Adrenal gland (tissue), 9 donors: ENCODE measurements at regions not wholly inside any gene's neighbourhood (a gene's known extent, or its start where the extent isn't known, plus 50 kb on each side); places are given as distances from the start of the nearest gene placed in this dataset.

Source experiments
- DNase-seq, 7 donors: peaks; one replicate each; pipeline ENCODE4 v3.0.0-alpha.2; 2019 to 2020
- H3K27ac ChIP-seq, 5 donors: fragments of 200-600 bp; sonication (generic) in 4 of 5; 1 replicate in 3 of 5; 2 replicates in 2 of 5; pipeline versions ENCODE4 v1.5.1 to v1.8.0; 2016 to 2020; ENCODE audit warnings: mild to moderate bottlenecking in 1 of 5
- H3K27me3 ChIP-seq: fragments of 200-600 bp; 2 replicates; pipeline ENCODE4 v1.8.0; 2021
- H3K36me3 ChIP-seq, 2 donors: fragments of 200-600 bp; replicated peaks in 1 of 2; 1 replicate in 1 of 2; 2 replicates in 1 of 2; pipeline versions ENCODE4 v1.5.1 to v1.8.0; 2018 to 2022
- H3K4me1 ChIP-seq, 2 donors: fragments of 200-600 bp; replicated peaks in 1 of 2; 1 replicate in 1 of 2; 2 replicates in 1 of 2; pipeline versions ENCODE4 v1.5.1 to v1.8.0; 2018 to 2021
- H3K4me3 ChIP-seq, 4 donors: fragments of 200-600 bp; sonication (generic) in 3 of 4; one replicate each; pipeline ENCODE4 v1.5.1; 2016 to 2018
- H3K9me3 ChIP-seq, 3 donors: fragments of 200-600 bp; sonication (generic) in 1 of 3; replicated peaks in 1 of 3; 1 replicate in 2 of 3; 2 replicates in 1 of 3; pipeline versions ENCODE4 v1.5.1 to v1.8.0; 2016 to 2021
- CTCF ChIP-seq, 6 experiments: fragments of 450-650 bp in 4 of 6; fragments of 200-600 bp in 2 of 6; sonication (generic) in 1 of 6; IDR thresholded peaks; 1 replicate in 5 of 6; 2 replicates in 1 of 6; pipeline versions ENCODE4 v1.5.1 to v1.8.0; 2016 to 2021; ENCODE audit warnings: antibody characterized with exemption in 6 of 6, mild to moderate bottlenecking in 2 of 6, moderate library complexity in 1 of 6
- POLR2A ChIP-seq, 2 donors: fragments of 450-650 bp; IDR thresholded peaks; one replicate each; pipeline ENCODE4 v1.6.1; 2017; ENCODE audit warnings: antibody characterized with exemption in 2 of 2, mild to moderate bottlenecking in 2 of 2, moderate library complexity in 1 of 2
- WGBS, 4 donors: extraction: QIAGEN DNeasy Blood & Tissue Kit in 2 of 4; methylation state at CpG; one replicate each; pipeline versions ENCODE4 v1.1.5 to v1.1.7; 2013 to 2017; 5-methylcytosine and 5-hydroxymethylcytosine counted together
- intact Hi-C, 2 donors: fragments of 100-400 bp; cut with DNase I; formaldehyde crosslinking; loops; one replicate each; pipeline versions ENCODE4 v1.14.1 to v1.15.0; 2022 to 2023
- donor health status: healthy with polysubstance abuse.
- donor health status: Bipolar disorder and iron deficiency.
- donor health status: DM: yes; HTN: yes; CAD: no.
- donor health status: DM: no; HTN: no; CAD: no.
- donor health status: DM: no; HTN: no; CAD: no.

- Histone ChIP-seq H3K36me3 (no peaks in the 10 kb centered on the region), H3K27me3 (no peaks in the 10 kb centered on the region), H3K9me3 (peaks cover 0 to 4% (median 0%) of the 10 kb centered on the region in 3 donors), H3K27ac (no peak overlapping the region), H3K4me3 (no peak overlapping the region), H3K4me1 (no peaks in the 10 kb centered on the region)
- 62 to 85% (median 72%) methylated on average over 7 to 9 of the region's 9 CpGs for WGBS, 4 donors
- DNase-seq: peak in 1 of 7 donors; percentile 30
- intact Hi-C loops: no loop called here
- TF ChIP-seq POLR2A (IDR thresholded peaks at IDR 0.05) (no peak), CTCF (IDR thresholded peaks at IDR 0.05) (no peak)
Observed at GRCh38 chr20:24764794-24765202, 184.3 kb upstream of the CST7 start.

GRCh38 chr20:24765316-24766142 lies 183.5 kb upstream of the CST7 start:
- peak in 1 of 7 donors; percentile 23 for DNase-seq
- Histone ChIP-seq H3K27me3 (no peaks in the 10 kb centered on the region), H3K9me3 (peaks cover 0 to 3% (median 0%) of the 10 kb centered on the region in 3 donors), H3K27ac (no peak overlapping the region), H3K36me3 (no peaks in the 10 kb centered on the region), H3K4me1 (no peaks in the 10 kb centered on the region), H3K4me3 (no peak overlapping the region)
- intact Hi-C loops: no loop called here
- 76 to 91% (median 86%) methylated on average over 8 to 12 of the region's 12 CpGs for WGBS, 4 donors
- TF ChIP-seq CTCF (IDR thresholded peaks at IDR 0.05) (no peak), POLR2A (IDR thresholded peaks at IDR 0.05) (no peak)

- intact Hi-C loops: no loop called here
- DNase-seq: peak in 1 of 7 donors; percentile 6
- H3K27ac ChIP-seq: no peak overlapping the region
- 73 to 82% (median 74%) methylated on average over 2 of the region's 2 CpGs for WGBS, 4 donors
- no peaks in the 10 kb centered on the region for H3K9me3 ChIP-seq
- no peaks in the 10 kb centered on the region for H3K36me3 ChIP-seq
- H3K4me3 ChIP-seq: no peak overlapping the region
- no peaks in the 10 kb centered on the region for H3K4me1 ChIP-seq
- no peaks in the 10 kb centered on the region for H3K27me3 ChIP-seq
- TF ChIP-seq CTCF (IDR thresholded peaks at IDR 0.05) (no peak), POLR2A (IDR thresholded peaks at IDR 0.05) (no peak)
Observed at GRCh38 chr20:24766143-24766527, 182.9 kb upstream of the CST7 start.

- Histone ChIP-seq H3K27ac (no peak overlapping the region), H3K9me3 (no peaks in the 10 kb centered on the region), H3K4me3 (no peak overlapping the region), H3K27me3 (no peaks in the 10 kb centered on the region), H3K4me1 (no peaks in the 10 kb centered on the region), H3K36me3 (no peaks in the 10 kb centered on the region)
- WGBS, 4 donors: 74 to 90% (median 81%) methylated on average over 5 to 7 of the region's 7 CpGs
- TF ChIP-seq CTCF (IDR thresholded peaks at IDR 0.05) (no peak), POLR2A (IDR thresholded peaks at IDR 0.05) (no peak)
- DNase-seq: peak in 1 of 7 donors; percentile 10
- intact Hi-C loops: no loop called here
Observed at GRCh38 chr20:24766826-24767622, 182.0 kb upstream of the CST7 start.
